SU-DHL-6 (cell line): ENCODE measurements at regions not wholly inside any gene's neighbourhood (a gene's known extent, or its start where the extent isn't known, plus 50 kb on each side); places are given as distances from the start of the nearest gene placed in this dataset.

ENCODE experiments used
- H2AFZ ChIP-seq: fragments of 200-600 bp; sonication (generic); 2 replicates; pipeline ENCODE4 v1.6.1; 2014; ENCODE audit warnings: low read depth, mild to moderate bottlenecking, moderate library complexity, mixed read lengths, antibody characterized with exemption, low read length; ENCODE audit not compliant: severe bottlenecking
- H3F3A ChIP-seq: fragments of 200-600 bp; shearing (Covaris generic); 2 replicates; pipeline ENCODE4 v1.6.0; 2016; ENCODE audit warnings: antibody characterized with exemption, mild to moderate bottlenecking; ENCODE audit not compliant: insufficient read depth
- H3K27ac ChIP-seq: fragments of 200-600 bp; sonication (generic); 2 replicates; pipeline ENCODE4 v1.5.1; 2016; ENCODE audit warnings: low read depth, mild to moderate bottlenecking, low read length, moderate library complexity, mixed read lengths
- H3K27me3 ChIP-seq: fragments of 200-600 bp; sonication (generic), shearing (Covaris generic); 2 replicates; pipeline ENCODE4 v1.6.0; 2014; ENCODE audit warnings: mild to moderate bottlenecking, low read length
- H3K36me3 ChIP-seq: fragments of 200-600 bp; sonication (generic); 2 replicates; pipeline ENCODE4 v1.6.1; 2014; ENCODE audit warnings: mild to moderate bottlenecking, low read length, mixed read lengths
- H3K4me2 ChIP-seq: fragments of 300-600, 200-600 bp; shearing (Covaris generic), sonication (generic); 2 replicates; pipeline ENCODE4 v1.6.0; 2014; ENCODE audit warnings: low read length, low read depth, mild to moderate bottlenecking; ENCODE audit not compliant: poor library complexity, severe bottlenecking
- H3K4me3 ChIP-seq: fragments of 200-600 bp; sonication (generic); 2 replicates; pipeline ENCODE4 v1.5.1; 2014; ENCODE audit warnings: antibody characterized with exemption, low read length, mild to moderate bottlenecking, mixed read lengths; ENCODE audit not compliant: insufficient read depth, poor library complexity, severe bottlenecking
- H3K79me2 ChIP-seq: fragments of 200-600 bp; sonication (generic); 2 replicates; pipeline ENCODE4 v1.6.1; 2014; ENCODE audit warnings: mild to moderate bottlenecking, low read length, moderate library complexity; ENCODE audit not compliant: insufficient read depth
- H3K9ac ChIP-seq: fragments of 200-600 bp; sonication (generic); 2 replicates; pipeline ENCODE4 v1.7.0; 2014; ENCODE audit warnings: mild to moderate bottlenecking, low read length
- H3K9me2 ChIP-seq: fragments of 200-600 bp; sonication (generic); replicated peaks from 2 replicates; pipeline ENCODE4 v1.6.1; 2014; ENCODE audit warnings: low read length; ENCODE audit not compliant: insufficient read depth
- H3K9me3 ChIP-seq: fragments of 200-600 bp; sonication (generic); 2 replicates; pipeline ENCODE4 v1.6.1; 2014; ENCODE audit warnings: low read length, mixed read lengths; ENCODE audit not compliant: insufficient read depth
- H4K20me1 ChIP-seq: fragments of 200-600 bp; sonication (generic); 2 replicates; pipeline ENCODE4 v1.6.1; 2014; ENCODE audit warnings: low read depth, mild to moderate bottlenecking, antibody characterized with exemption, low read length, moderate library complexity, mixed read lengths
- EZH2phosphoT487 ChIP-seq: fragments of 200-600 bp; sonication (generic), shearing (Covaris generic); conservative IDR thresholded peaks from 2 replicates; pipeline ENCODE4 v1.6.1; 2018; ENCODE audit warnings: mild to moderate bottlenecking, antibody characterized with exemption, low read length, moderate library complexity, mixed read lengths
- TF ChIP-seq, protein P1 (sequence below): fragments of 200-600 bp; sonication (generic); IDR thresholded peaks from one replicate; pipeline ENCODE4 v1.5.1; 2017; ENCODE audit warnings: antibody characterized with exemption, mild to moderate bottlenecking, low read length, moderate library complexity; ENCODE audit not compliant: insufficient read depth, poor library complexity, severe bottlenecking

DNA sequence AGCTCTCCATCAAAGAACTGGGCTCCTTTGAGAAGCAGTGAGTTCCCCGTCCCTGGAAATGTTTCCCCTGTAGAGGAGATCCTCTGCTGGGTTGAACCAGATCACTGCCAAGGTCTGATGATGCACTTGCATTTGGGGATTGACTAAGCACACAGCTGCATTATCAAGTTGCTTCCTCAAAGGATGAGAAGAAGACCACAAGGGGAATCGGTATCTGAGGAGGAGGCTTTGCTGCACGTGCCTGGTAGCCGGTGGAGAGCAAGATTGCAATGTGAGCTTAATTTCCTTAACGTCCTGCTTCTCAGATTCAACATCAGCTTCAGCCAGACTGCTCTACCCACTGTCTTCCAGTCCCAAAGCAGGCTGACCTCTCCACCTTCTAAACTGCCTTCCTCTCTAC is 128.8 kb upstream of the STMND1 start:
- no peak overlapping the region for H2AFZ ChIP-seq
- TF ChIP-seq, protein P1, sequence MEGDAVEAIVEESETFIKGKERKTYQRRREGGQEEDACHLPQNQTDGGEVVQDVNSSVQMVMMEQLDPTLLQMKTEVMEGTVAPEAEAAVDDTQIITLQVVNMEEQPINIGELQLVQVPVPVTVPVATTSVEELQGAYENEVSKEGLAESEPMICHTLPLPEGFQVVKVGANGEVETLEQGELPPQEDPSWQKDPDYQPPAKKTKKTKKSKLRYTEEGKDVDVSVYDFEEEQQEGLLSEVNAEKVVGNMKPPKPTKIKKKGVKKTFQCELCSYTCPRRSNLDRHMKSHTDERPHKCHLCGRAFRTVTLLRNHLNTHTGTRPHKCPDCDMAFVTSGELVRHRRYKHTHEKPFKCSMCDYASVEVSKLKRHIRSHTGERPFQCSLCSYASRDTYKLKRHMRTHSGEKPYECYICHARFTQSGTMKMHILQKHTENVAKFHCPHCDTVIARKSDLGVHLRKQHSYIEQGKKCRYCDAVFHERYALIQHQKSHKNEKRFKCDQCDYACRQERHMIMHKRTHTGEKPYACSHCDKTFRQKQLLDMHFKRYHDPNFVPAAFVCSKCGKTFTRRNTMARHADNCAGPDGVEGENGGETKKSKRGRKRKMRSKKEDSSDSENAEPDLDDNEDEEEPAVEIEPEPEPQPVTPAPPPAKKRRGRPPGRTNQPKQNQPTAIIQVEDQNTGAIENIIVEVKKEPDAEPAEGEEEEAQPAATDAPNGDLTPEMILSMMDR: no peak
- H3K4me3 ChIP-seq: no peak overlapping the region
- no peaks in the 10 kb centered on the region for H3K27me3 ChIP-seq
- no peaks in the 10 kb centered on the region for H3F3A ChIP-seq
- no peaks in the 10 kb centered on the region for H3K9me3 ChIP-seq
- no peak overlapping the region for H3K4me2 ChIP-seq
- H4K20me1 ChIP-seq: no peaks in the 10 kb centered on the region
- no peaks in the 10 kb centered on the region for H3K36me3 ChIP-seq
- H3K79me2 ChIP-seq: no peaks in the 10 kb centered on the region
- H3K27ac ChIP-seq: no peak overlapping the region
- no peaks in the 10 kb centered on the region for H3K9me2 ChIP-seq
- no peak overlapping the region for H3K9ac ChIP-seq

DNA sequence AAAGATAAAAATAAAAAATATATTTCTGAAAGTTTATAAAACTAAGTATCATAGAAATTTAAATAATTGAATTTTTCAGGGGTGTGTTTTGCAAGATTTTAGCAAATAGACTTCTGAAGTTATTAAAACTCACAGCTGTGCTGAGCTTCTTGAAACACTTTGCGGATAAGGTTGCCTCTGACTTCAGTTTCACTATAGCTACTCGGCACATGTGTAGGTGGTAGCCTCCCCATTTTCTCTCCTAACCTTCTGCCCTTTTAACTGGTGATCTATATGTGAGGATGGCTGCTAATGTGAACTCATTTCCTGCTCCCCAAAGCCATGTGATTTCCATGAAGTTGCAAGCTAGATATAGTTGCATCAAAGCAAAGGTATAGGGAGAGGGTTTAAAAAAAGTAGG is 129.3 kb upstream of the STMND1 start:
- no peaks in the 10 kb centered on the region for H3K9me3 ChIP-seq
- H3K27me3 ChIP-seq: no peaks in the 10 kb centered on the region
- no peaks in the 10 kb centered on the region for H3K79me2 ChIP-seq
- H3K4me3 ChIP-seq: no peak overlapping the region
- no peaks in the 10 kb centered on the region for H4K20me1 ChIP-seq
- H3K4me2 ChIP-seq: no peak overlapping the region
- no peaks in the 10 kb centered on the region for H3K9me2 ChIP-seq
- no peaks in the 10 kb centered on the region for H3F3A ChIP-seq
- no peak overlapping the region for H2AFZ ChIP-seq
- no peak overlapping the region for H3K27ac ChIP-seq
- TF ChIP-seq EZH2phosphoT487: no peak
- TF ChIP-seq, protein P1: no peak
- no peak overlapping the region for H3K9ac ChIP-seq
- H3K36me3 ChIP-seq: no peaks in the 10 kb centered on the region

DNA sequence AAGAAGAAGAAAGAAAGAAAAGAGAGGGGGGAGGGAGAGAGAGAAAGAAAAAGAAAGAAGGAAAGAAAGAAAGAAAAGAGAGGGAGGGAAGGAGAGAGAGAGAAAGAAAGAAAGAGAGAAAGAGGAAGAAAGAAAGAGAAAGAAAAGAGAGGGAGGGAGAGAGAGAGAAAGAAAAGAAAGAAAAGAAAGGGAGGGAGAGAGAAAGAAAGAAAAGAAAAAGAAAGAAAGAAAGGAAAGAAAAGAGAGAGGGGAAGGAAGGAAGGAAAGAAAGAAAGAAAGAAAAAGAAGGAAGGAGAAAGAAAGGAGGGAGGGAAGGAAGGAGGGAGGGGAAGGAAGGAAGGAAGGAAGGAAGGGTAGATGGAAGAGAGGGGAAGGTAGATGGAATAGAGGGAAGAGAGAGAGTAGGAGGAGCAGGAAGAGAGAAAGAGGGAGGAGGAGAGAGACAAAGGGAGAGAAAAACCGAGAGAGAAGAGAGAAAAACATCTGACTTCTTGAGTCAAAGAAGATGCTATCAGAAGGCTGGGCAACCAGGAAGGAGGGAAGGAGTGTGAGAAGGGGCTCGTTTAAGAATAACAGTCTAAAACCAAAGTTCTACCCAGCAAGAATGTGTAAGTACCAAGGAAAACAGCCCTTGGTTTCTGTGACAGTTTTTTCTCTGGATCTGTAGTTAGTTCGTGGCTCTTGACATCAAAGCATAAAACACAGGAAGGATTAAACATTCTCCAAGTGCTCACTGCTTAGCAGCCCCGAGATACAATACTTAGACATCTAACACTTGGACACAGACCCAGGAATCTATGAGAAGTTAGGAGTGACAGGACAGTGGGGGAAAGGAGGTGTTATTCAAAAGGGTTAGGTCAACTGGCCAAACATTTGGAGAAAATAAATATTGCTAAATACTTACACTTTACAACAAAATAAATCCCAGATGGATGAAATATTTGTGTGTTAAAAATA is 131.9 kb upstream of the STMND1 start:
- Histone ChIP-seq H3F3A (no peaks in the 10 kb centered on the region), H3K4me2 (no peak overlapping the region), H4K20me1 (no peaks in the 10 kb centered on the region), H3K9me3 (no peaks in the 10 kb centered on the region), H3K79me2 (no peaks in the 10 kb centered on the region), H3K9ac (no peak overlapping the region), H3K27ac (no peak overlapping the region), H3K27me3 (no peaks in the 10 kb centered on the region), H3K9me2 (no peaks in the 10 kb centered on the region), H3K4me3 (no peak overlapping the region), H2AFZ (no peak overlapping the region), H3K36me3 (no peaks in the 10 kb centered on the region)
- no peak for TF ChIP-seq EZH2phosphoT487
- TF ChIP-seq, protein P1: no peak
